GM18907 (cell line): ENCODE measurements at regions not wholly inside any gene's neighbourhood (a gene's known extent, or its start where the extent isn't known, plus 50 kb on each side); places are given as distances from the start of the nearest gene placed in this dataset.
"Not testable (repeated sequence)": the region's sequence is repeated elsewhere in the genome, so short reads cannot be mapped to it uniquely, and the experiment has no call there.

Source experiments
- ATAC-seq: cut with Tn5 transposase; IDR thresholded peaks from one replicate; pipeline ENCODE4 v1.9.1; 2021; ENCODE audit warnings: mild to moderate bottlenecking, moderate library complexity; ENCODE audit not compliant: unreplicated experiment

- no peak for ATAC-seq
These were observed 60.3 kb upstream of the ZNF81 start for GRCh38 chrX:47776292-47777006.

DNA sequence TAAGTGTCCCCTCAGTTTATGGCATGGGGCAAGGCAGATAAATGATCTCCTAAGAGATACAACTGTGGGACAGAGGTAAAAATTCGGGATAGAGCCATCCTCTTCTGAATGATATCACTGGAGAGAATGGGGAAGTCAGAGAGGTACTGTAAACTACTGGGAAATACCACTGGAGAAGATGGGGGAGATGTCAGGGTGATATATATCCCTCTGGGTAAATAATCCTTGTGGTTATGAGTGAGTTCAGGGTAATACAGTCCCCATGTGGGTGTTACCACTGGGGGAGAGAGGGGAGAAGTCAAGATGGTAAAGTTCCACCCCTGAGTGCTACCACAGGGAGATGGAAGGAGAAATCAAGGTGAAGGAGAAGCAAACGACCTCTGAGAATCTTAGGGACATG lies 63.9 kb upstream of the ZNF81 start:
- no peak for ATAC-seq

DNA sequence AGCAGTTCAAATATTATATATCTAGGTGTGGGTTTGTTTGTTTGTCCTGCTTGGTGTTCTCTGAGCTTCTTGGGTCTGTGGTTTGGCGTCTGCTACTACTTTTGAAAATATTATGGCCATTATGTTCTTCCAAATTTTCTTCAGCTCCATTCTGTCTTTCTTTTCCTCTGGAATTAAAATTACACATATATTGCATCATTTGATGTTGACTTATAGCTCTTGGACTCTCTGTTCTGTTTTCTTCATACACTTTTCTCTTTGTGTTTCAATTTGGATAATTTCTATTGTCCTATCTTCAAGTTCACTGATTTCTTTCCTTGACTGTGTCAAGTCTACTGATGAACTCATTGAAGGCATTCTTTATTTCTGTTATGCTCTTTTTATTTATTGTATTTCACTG lies 65.2 kb upstream of the ZNF81 start:
- no peak for ATAC-seq

- not testable (repeated sequence) for ATAC-seq
These were observed 73.9 kb upstream of the ZNF81 start for GRCh38 chrX:47762826-47763225.

- no peak for ATAC-seq
These were observed 84.0 kb upstream of the ZNF81 start for GRCh38 chrX:47752685-47753084.

DNA sequence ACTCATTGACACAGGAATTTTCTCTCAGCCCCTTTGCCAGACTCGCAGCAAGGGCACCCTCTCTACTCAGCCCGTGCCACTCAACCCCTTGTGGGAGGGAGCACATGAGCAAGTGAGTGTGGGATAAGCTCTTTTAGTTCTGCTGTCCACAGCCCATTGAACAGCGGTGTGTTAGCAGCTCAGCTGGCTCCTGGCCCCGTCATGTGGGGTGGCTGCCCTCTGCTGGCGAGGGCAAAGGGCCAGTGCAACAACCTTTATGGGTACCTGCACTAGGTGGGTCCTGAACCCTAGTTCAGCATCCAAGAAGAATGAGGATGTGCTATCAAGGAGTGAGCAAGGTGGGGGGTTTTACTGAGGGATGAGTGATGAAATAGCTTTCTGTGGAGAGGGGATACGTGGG lies 85.0 kb upstream of the ZNF81 start:
- no peak for ATAC-seq

DNA sequence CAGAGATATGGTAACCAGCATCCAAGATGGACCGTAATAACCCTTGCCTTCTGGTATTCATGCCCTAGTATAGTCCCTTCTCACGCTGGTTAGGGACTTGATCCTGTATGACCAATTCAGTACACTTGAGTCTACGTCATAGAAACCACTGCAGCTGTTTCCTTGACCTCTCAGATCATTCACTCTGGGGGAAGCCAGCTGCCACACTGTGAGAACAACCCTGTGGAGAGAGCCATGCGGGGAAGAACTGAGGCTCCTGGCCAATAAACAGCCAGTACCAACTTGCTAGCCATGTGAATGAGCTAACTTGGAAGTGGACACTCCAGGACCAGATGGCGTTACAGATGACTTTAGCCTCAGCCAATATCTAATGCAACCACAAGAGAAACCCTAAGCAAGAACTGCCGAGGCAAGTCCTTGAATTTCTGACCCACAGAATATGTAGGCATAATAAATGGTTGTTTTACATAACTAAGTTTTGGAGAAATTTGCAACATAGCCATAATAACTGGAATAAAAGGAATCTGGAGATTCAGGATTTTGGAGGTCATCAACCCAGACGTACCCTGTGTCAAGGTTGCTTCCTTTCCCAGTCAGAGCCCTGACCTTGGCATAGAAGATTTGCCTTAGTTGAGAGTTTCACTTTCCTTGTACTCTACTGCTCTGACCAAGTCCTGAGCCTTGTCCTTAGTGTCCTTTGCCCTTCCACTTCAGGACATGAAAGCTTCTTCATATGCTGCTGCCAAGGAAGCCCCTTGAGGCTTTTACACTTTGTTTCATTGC lies 87.3 kb upstream of the ZNF81 start:
- peak; percentile 71 for ATAC-seq

- no peak for ATAC-seq
These were observed 88.1 kb upstream of the ZNF81 start for GRCh38 chrX:47748576-47748975.

DNA sequence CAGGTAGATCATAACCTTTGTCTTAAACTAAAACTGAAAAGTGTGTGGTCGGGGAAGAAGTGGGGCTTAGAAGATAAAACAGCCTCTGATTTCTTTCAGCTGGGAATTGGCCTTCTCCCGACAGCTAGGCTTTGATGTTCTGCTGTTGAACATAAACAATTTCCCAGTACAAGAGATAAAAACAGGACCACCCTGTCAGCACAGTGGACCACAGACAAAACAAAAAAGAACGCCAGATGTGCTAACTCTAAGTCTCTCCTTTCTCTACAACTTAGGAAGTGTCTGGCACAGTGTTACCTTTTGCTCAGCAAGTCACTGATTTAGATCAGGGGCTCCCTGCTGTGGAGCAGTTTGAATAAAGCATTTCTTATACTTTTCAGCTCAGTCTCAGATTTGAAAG lies 87.5 kb upstream of the UXT start:
- no peak for ATAC-seq

DNA sequence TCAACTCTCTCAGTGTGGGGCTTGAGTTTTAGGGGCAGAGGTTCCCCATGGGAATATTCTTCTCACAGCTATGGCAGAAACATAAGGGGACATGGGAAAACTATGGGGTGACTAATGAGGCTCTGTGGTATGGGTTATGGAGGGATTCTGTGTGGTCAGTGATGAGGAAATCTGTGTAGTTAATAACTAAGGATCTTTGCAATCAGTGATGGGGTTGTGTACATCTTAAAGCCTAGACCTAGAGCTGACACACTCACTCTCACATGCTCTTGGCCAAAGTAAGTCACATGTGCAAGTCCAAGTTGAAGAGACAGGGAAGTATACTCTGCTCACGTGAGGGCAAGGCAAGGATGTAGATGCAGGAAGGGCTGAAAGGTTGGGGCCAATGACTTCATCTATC lies 86.4 kb upstream of the UXT start:
- no peak for ATAC-seq

DNA sequence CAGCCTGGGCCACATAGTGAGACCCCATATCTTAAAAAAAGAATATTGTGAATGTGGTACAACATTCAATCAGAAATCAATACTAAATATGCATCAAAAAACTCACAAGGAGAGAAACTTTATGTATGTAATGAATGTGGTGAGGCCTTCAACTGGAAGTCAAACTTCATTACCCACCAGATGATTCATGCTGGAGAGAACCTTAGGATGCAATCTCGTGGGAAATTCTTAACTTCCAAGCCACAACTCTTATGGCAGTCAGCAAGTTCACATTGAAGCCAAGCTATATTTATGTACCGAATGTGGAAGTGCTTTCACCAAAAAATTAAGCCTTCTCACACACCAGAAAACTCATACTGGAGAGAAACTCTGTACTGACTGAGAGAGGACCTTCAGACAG lies 84.5 kb upstream of the UXT start:
- no peak for ATAC-seq

DNA sequence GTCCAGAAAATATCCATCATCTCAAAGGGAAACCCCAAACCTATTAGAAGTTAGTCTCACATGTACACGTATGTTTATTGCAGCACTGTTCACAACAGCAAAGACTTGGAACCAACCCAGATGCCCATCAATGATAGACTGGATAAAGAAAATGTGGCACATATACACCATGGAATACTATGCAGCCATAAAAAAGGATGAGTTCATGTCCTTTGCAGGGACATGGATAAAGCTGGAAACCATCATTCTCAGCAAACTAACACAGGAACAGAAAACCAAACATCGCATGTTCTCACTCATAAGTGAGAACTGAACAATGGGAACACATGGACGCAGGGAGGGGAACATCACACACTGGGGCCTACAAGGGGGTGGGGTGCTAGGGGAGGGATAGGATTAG lies 79.9 kb upstream of the UXT start:
- not testable (repeated sequence) for ATAC-seq

- ATAC-seq: no peak
These were observed 64.7 kb upstream of the UXT start for GRCh38 chrX:47723689-47724088.

DNA sequence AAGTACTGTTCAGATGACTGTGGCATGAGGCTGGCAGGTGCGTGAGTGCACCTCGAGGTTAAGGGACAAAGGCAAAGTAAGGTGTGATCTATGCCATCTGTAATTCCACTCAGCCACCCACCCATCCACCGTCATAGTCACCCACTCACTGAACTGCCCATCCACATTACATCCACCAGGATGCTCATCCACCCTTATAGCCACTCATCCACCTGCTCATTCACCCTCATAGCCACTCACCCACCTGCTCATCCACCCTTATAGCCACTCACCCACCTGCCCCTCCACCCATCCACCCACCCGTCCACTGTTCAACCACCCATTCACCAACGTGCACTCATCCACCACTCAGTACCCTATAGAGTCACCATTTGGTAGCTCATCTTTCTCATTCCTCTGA lies 64.1 kb upstream of the UXT start:
- no peak for ATAC-seq

- ATAC-seq: no peak
These were observed 63.3 kb upstream of the UXT start for GRCh38 chrX:47722260-47722659.

DNA sequence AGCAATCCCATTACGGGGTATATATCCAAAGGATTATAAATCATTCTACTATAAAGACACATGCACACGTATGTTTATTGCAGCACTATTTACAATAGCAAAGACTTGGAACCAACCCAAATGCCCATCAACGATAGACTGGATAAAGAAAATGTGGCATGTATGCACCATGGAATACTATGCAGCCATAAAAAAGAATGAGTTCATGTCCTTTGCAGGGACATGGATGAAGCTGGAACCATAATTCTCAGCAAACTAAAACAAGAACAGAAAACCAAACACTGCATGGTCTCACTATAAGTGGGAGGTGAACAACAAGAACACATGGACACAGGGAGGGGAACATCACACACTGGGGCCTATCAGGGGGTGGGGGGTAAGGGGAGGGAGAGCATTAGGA lies 56.1 kb upstream of the UXT start:
- not testable (repeated sequence) for ATAC-seq

GRCh38 chrX:47712675-47713074 lies 53.7 kb upstream of the UXT start:
- ATAC-seq: not testable (repeated sequence)

GRCh38 chrX:47710252-47710651 lies 51.3 kb upstream of the UXT start:
- ATAC-seq: no peak
